ENCODE measurements at regions not wholly inside any gene's neighbourhood (a gene's known extent, or its start where the extent isn't known, plus 50 kb on each side); places are given as distances from the start of the nearest gene placed in this dataset.
"Not testable (repeated sequence)": the region's sequence is repeated elsewhere in the genome, so short reads cannot be mapped to it uniquely, and the experiment has no call there.

- DNase-seq: no peak
Measured at GRCh38 chr4:161329852-161330251, 833.9 kb downstream of the FSTL5 start.

GRCh38 chr4:161321706-161322105 lies 842.1 kb downstream of the FSTL5 start:
- no peak for DNase-seq

- no peak for DNase-seq
Measured at GRCh38 chr4:161320377-161320776, 843.4 kb downstream of the FSTL5 start.

- no peak for DNase-seq
Measured at GRCh38 chr4:161317000-161317399, 846.8 kb downstream of the FSTL5 start.

- no peak for DNase-seq
Measured at GRCh38 chr4:161314371-161314770, 849.4 kb downstream of the FSTL5 start.

- DNase-seq: no peak
Measured at GRCh38 chr4:161303551-161303950, 860.2 kb downstream of the FSTL5 start.

- no peak for DNase-seq
Measured at GRCh38 chr4:161291222-161291621, 872.6 kb downstream of the FSTL5 start.

- DNase-seq: no peak
Measured at GRCh38 chr4:161287678-161288352, 876.0 kb downstream of the FSTL5 start.

GRCh38 chr4:161285461-161285860 lies 878.3 kb downstream of the FSTL5 start:
- DNase-seq: no peak

GRCh38 chr4:161280929-161281328 lies 882.9 kb downstream of the FSTL5 start:
- DNase-seq: no peak

- no peak for DNase-seq
Measured at GRCh38 chr4:161279095-161279494, 884.7 kb downstream of the FSTL5 start.

GRCh38 chr4:161277150-161277787 lies 886.5 kb downstream of the FSTL5 start:
- DNase-seq: not testable (repeated sequence)

GRCh38 chr4:161273607-161274006 lies 890.2 kb downstream of the FSTL5 start:
- DNase-seq: no peak

GRCh38 chr4:161260819-161261218 lies 903.0 kb downstream of the FSTL5 start:
- no peak for DNase-seq

- no peak for DNase-seq
Measured at GRCh38 chr4:161256716-161257115, 907.1 kb downstream of the FSTL5 start.

GRCh38 chr4:161256172-161256571 lies 907.6 kb downstream of the FSTL5 start:
- DNase-seq: no peak

- no peak for DNase-seq
Measured at GRCh38 chr4:161254375-161254774, 909.4 kb downstream of the FSTL5 start.

GRCh38 chr4:161252520-161253141 lies 911.2 kb downstream of the FSTL5 start:
- DNase-seq: no peak

GRCh38 chr4:161249779-161250440 lies 913.9 kb downstream of the FSTL5 start:
- no peak for DNase-seq

GRCh38 chr4:161248880-161249279 lies 914.9 kb downstream of the FSTL5 start:
- DNase-seq: no peak

- no peak for DNase-seq
Measured at GRCh38 chr4:161247831-161248230, 916.0 kb downstream of the FSTL5 start.

- no peak for DNase-seq
Measured at GRCh38 chr4:161238033-161238432, 925.8 kb downstream of the FSTL5 start.

- no peak for DNase-seq
Measured at GRCh38 chr4:161237495-161237894, 926.3 kb downstream of the FSTL5 start.

- DNase-seq: no peak
Measured at GRCh38 chr4:161225327-161225726, 938.5 kb downstream of the FSTL5 start.

Measured in NCI-H1105 (cell line).